UCSD-AML1 (cell line): ENCODE measurements at regions not wholly inside any gene's neighbourhood (a gene's known extent, or its start where the extent isn't known, plus 50 kb on each side); places are given as distances from the start of the nearest gene placed in this dataset.

Experiments
- DNase-seq: peaks from one replicate; lab custom pipeline; 2025; ENCODE audit not compliant: unreplicated experiment; lab: John Stamatoyannopoulos, UW

DNA sequence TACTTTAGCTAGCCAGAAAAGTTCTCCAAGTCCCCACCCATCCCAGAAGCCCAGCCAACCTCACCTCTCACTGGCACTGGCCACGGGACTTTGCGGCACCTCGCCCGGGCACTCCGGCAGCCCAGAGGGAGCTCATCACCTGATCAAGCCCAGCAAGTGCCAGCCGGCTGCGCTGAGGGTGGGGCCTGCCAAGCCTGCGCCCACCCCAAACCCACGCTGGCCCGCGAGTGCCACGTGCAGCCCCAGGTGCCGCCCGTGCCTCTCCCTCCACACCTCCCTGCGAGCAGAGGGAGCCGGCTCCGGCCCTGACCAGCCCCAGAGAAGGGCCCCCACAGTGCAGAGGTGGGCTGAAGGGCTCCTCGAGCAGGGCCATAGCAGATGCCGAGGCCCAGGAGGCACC lies 585.0 kb upstream of the HS6ST1 start:
- no peak for DNase-seq

GRCh38 chr2:128911276-128911675 lies 592.6 kb upstream of the HS6ST1 start:
- DNase-seq: no peak

- DNase-seq: no peak
These were observed 595.7 kb upstream of the HS6ST1 start for GRCh38 chr2:128914320-128914719.

GRCh38 chr2:128921751-128922150 lies 603.1 kb upstream of the HS6ST1 start:
- no peak for DNase-seq

DNA sequence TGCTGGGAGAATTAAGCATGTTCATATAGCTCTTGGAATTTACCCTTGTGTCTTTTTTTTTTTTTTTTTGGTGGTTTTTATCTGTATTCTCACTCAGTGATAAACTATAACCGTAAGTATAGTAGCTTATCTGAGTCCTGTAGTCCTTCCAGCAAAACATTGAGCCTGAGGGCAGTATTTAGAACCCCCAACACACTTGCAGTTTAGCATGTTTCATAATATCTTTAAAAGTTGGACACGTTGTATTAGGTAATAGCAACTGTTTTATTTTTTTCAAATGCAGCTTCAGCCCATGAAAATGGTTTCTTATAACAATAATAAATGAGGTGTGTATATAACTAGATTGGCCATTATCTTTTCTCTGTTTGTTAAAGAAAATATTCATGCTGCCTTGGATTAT lies 603.5 kb upstream of the HS6ST1 start:
- no peak for DNase-seq

- DNase-seq: no peak
These were observed 607.0 kb upstream of the HS6ST1 start for GRCh38 chr2:128925631-128926030.

GRCh38 chr2:128930101-128930500 lies 611.4 kb upstream of the HS6ST1 start:
- DNase-seq: no peak

DNA sequence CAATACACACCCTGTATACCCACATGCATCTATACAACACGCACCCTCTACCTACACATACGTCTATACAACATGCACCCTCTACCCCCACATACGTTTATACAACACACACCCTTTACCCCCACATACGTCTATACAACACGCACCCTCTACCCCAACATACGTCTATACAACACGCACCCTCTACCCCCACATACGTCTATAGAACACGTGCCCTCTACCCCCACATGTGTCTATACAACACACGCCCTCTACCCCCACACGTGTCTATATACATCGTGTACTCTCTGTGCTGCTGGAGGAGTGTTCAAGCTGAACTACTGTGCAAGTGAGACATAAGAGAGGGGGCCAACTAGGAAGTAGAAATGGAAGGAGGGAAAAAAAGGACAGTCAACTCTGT lies 621.7 kb upstream of the HS6ST1 start:
- DNase-seq: no peak

DNA sequence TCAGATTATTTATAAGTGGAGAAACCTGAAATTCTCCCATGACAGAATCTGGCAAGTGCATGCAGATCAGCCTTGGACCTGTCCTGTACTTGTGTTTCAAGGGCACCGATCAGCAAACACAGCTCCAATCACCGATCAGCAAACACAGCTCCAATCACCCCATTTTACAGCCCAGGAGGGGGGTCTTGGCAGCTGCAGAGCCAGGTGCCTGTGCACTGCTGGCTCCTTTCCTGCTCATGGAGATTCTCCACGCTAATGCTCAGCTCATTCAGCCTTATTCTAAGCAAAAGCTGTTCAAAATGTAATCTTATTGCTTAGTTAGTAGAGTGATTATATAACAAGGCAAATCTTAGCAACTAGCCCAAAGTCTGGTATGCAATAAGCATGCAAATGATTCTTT lies 623.1 kb upstream of the HS6ST1 start:
- no peak for DNase-seq

DNA sequence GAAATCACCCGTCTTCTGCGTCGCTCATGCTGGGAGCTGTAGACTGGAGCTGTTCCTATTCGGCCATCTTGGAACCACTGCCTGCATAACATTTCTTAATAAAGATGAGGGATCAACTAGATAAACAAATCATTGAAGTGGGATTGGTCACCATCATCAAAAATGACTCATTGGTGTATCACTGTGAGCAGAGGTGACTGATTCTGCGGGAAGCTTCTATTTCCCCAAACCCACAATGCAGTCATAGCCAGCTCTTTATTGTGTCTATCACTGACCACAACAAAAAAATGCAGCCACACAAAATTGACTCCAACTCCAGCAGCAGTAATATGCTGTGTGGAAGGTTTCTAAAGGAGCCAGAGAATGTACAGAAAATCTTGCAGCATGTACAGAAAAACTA lies 630.7 kb upstream of the HS6ST1 start:
- DNase-seq: no peak

DNA sequence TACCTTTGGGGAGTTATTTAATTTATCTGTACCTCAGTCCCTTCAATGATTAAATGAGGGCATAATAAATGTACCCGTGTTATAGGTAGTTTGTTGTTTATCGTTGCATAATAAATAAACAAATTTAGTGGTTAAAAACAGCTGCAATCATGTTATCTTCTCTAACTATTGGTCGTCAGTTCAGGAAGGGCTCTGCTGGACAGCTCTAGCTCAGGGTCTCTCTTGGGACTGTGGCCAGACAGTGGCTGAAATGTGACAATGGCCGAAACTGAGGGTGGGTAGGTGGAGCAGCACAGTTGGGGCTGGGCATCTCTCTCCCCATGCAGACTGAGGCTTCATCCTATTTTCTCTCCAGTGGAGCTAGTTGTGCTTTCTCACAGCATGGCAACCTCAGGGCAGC lies 632.1 kb upstream of the HS6ST1 start:
- DNase-seq: no peak

DNA sequence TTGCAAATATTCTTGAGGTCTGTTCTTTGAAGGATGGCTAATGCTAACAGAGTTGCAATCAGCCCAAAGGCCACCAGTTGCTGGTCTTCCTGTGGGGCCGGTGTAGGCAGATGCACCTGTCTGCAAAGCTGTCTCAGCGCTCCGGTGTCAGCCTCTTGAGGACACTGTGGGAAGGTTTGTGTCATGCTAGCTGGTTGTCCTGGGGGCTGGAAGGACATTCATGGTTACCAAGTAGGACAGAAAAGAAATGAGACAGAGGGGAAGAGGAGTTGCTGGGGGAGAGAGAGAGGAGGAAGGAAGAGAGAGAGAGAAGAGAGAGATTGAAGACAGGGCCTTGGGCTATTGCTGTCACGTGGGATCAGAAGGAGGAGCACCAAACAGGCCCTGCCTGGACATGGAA lies 639.6 kb upstream of the HS6ST1 start:
- DNase-seq: no peak

DNA sequence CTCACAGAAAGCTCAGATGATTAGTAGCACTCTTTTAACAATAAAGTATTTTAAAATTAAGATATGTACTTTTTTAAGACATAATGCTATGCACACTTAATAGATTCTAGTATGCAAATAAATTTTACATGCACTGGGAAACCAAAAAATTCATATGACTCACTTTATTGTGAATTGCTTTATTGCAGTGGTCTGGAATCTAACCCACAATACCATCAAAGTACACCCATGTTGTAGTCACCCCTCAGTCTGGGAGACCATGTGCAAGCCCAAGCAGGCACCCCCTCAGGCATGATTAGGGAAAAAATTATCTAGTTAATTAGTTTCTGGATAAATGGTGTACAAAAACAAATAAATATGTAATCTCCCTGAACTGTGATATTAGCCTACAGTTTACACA lies 649.0 kb upstream of the HS6ST1 start:
- no peak for DNase-seq

DNA sequence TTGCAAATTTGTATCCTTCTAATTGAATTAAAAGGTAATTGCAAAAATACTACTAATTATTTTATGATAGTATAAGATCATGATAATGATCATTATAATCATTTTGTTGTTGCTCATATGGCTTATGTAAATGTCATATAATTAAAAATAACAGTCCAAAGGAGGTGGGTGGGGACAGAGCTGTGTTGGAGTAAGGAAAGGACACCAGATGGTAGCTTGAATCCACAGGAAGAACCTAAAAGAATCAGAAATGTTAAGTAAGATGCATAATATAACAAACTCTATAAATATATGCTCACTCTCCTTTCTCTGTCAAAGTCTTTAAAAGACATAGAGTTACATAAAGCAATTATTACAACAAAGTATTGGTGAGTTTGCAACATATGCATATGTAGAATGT lies 650.7 kb upstream of the HS6ST1 start:
- DNase-seq: no peak

DNA sequence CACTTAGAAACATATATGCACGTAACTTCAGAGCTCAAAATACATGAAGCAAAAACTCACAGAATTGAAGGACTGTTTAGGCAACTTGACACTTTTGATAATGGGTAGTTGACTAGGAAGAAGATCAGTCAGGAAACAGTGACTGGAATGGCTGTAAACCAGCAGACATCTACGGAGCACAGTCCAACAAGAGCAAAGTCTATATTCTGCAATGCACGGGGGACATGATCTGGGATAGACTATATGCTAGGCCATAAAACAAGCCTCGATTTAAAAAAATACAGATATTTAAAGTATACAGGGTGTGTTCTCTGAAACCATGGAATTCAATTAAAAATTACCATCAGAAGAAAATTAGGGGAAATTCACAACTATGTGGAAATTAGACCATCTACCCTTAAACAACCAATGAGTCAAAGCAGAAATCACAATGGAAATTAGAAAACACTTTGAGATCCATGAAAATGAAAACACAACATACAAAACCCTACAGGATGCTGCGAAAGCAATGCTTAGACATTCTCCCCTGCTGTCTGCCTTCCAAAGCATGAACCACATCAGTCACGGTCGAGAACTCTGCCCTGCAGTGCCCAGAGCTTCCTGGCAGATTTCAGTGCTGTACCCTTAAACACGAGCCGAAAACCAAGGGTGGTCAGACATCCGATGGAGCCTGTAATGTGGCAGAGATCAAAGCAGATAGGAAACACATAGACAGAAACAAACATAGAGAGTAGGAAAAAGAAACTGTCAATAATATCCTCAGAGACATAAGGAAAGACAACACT lies 651.9 kb upstream of the HS6ST1 start:
- DNase-seq: no peak

GRCh38 chr2:128973566-128973965 lies 654.9 kb upstream of the HS6ST1 start:
- DNase-seq: no peak

GRCh38 chr2:128978212-128978611 lies 659.5 kb upstream of the HS6ST1 start:
- DNase-seq: no peak

DNA sequence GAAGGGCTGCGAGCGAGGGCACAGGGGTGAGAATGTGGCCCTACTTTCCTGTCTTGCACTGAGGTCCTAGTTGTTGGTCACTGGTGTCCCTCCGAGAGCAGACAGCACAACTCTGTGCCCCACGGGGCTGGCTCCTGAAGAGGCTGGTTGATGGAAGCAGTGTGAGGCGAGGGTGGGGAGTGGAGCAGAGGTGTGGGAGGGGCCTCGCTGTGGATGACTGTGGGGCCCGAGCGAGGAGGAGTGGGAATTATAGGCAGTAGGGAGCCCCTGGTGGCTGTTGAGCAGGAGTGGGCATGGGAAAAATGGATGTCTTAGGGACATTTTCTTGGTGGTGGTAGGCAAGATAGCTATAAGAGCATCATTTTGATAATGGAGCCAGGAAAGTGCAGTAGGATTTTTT lies 660.5 kb upstream of the HS6ST1 start:
- no peak for DNase-seq

DNA sequence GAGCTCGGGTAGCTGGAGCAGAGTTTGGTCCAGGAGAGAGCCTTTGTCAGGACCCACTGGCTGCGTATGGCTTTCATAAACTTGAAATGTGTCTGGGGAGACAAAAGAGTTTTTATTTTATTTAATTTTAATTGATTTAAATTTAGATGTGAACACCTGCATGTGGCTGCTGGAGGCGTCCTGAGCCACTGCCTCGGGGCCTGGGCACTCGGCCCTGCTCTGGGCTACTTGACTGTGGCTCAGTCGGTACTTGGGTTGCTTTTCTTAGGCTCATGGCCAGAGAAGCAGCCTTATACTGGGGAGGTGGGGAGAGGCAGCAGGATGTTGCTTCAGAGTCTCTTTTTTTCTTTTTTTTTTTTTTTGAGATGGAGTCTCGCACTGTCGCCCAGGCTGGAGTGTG lies 661.8 kb upstream of the HS6ST1 start:
- DNase-seq: no peak

DNA sequence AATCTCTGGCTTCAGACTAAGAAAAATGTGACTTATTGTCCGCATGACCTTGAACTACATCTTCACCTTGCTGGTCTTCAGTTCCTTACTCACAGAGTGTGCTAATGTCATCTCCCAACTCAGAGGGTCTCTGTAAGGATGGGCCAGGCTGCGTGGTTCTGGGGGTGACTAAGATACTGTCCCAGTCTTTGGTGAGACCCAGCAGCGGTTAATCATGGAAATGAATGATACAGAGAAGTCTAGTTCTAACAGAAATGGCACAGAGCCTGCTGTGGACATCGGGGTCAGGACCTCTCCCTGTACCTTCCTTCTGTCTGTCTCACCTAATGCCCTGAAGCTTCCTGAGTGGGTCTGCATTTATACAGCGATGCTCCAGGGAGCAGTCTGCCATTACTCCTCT lies 662.7 kb upstream of the HS6ST1 start:
- no peak for DNase-seq

DNA sequence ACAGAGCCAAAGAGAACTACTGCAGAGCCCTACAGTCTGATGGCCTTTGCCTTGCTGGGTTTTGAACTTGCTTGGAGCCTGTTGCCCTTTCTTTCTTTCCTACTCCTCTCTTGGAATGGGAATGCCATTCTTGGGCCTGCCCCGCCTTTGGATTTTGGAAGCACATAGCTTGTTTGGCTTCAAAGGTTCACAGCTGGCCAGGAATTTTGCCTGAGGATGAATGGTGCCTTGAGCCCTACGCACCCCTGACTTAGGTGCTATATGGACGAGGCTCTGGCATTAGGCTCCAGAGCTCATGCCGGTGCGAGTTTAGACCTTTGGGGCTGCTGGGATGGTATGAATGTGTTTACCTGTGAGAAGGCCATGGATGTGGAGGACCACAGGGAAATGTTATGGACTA lies 663.3 kb upstream of the HS6ST1 start:
- DNase-seq: no peak

- no peak for DNase-seq
These were observed 664.0 kb upstream of the HS6ST1 start for GRCh38 chr2:128982670-128983069.

- no peak for DNase-seq
These were observed 664.4 kb upstream of the HS6ST1 start for GRCh38 chr2:128983094-128983493.
